NCI-H2081 (cell line): ENCODE measurements at regions not wholly inside any gene's neighbourhood (a gene's known extent, or its start where the extent isn't known, plus 50 kb on each side); places are given as distances from the start of the nearest gene placed in this dataset.

Source experiments
- DNase-seq, 2 experiments: peaks; one replicate each; lab custom pipeline; 2025; lab: John Stamatoyannopoulos, UW

DNA sequence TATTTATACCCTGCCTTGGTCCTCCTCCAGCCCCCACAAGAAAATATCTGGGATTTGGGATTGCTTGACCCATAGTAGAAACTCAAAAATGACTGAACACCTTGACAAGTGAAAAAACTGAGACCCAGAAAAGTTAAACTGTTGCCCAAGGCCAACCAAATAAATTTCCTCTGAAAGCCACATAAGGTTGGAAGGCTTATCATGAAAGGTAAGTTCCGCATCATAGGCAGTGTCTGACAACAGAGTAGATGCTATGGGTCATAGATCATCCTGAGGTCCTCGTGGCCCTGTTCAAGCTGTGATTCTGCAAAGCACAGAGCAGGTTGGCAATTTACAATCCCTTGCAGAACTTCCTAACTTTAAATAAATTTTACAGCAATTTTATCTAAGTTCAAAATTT lies 140.8 kb upstream of the TSC22D2 start:
- no peak for DNase-seq

DNA sequence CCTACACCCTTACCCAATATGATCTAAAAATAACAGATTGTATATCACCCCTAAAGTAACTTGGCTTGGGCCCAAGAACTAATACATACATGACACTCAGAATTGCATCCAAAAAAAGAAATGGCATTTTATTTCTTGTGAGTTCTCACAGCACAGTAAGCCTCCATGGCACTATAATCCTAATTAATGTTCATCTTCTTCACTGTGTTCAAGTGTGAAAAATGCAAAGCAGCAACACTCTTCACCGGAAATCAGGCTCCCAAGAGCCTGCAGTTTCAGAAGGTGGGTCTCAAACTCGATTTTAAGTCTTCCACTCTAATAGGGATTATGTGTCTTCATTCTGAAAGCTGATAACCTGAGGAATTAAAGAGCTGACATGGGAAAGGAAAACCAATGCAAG lies 142.8 kb upstream of the TSC22D2 start:
- no peak for DNase-seq

DNA sequence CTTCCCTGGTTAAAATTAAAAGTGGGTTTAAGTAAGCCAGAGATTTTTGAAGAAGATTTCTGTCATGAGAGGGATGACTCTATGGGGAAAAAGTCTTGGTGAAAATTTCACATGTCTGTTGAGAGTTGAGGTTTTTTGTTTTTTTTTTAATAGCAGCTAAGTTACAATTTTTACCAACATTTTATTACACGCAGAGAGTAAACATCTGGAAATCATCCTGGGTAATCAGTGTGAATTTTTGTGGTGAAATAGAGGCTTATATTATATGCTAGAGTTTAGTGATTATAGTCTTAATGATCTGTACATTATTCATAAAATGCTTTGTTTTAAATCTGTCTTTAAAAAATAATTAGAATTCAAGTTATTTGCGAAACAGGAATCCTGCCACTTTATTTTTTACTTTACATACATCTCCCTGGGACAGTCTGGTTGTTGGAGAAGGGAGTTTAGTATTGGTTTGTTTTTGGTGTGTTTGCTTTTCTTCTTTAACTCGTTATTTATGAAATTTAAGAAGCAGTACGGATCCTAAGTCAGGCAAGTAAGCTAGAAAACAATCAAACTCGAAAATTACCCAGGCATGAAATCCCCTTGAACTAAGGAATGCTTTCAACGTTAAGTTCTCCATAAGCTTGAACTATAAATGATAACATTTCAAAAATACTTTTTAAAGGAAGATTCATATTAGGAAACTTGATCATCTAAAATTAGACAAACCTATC lies 143.4 kb upstream of the TSC22D2 start:
- DNase-seq: no peak

DNA sequence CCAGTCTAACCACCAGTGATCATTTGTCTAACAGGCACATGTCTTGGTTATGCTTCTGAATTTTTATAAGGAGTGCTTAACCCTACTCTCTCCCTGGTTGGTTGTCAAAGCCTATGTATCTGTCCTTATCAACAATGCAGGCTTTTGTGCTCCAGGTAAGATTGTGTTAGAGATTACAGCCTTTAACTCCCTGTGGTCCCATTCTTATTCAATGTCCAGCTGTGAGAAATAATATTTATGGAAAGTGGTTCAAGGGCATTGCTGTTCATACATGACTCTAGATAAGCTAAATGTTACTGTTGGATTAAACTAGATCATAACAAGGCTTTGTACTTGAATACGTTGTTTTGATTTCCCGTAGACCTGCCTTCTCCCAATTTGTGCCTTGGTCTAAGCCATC lies 146.1 kb upstream of the TSC22D2 start:
- no peak for DNase-seq

DNA sequence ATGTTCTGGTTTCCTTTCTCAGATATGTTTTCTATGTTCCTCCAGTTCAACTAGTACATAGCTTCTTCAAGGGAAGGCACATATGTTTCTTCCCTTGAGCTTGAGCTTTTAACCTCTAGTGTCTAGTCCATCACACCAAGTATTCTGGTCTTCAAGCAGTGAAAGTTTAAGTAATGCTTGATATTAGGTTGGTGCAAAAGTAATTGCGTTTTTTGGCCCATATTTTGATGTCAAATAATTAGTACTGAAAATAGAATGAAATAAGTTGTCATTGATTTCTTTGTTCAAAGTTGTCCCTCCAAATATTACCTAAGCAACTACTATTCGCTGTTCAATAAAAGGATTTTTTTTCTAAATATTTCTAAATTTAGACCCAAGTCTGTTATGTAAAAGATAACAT lies 146.7 kb upstream of the TSC22D2 start:
- no peak for DNase-seq

DNA sequence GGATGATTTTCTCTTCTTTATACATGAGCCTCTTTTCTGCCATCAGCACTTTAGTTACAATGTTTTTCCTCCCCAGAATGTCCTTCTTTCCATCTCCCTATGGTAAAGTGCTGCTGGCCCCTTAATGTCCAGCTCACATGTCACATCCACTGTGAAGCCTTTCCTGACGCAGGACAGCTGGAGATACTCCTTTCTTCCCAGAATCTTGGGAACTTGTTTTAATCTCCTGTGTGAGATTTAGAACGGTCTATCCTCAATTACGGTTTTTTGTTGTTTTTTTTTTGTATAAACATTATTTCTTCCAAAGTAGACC lies 147.7 kb upstream of the TSC22D2 start:
- no peak for DNase-seq

DNA sequence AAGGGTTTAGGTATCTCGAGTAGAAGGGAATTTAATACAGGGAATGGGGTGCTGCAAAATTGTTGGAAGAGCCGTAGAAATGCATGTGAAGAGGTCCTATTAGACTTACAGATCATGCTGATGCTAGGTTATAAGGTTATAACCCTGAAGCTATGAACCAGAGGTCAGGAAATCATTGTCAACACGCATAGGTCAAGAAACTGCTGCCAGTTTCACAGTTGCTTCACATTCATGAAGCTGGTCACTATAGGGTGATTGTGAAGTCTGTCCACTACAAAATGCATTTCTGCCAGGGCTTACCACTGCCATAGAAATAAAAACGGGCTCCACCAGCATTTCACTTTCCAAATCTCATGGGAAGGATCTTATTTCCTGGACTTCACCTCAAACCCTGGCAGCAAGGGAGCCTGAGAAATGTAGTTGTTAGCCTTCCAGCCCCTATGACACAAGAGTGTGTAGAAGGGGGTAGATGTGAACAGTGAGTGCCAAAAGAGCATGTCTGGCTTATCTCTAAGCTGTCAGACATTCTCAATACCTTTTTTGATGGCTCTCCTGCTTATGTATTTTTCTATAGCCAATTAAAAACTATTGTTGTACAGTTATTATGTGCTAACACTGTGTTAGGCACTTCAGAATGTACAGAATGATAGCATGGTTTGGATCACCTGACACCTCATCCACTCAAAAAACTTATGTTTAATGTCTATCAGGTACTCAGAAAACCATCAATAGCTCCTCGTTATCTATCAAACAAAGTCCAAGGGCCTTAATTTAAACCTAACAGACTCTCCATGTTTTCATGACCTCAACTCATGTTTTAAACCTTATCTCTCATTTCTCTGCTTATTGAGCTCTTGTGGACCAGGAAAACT lies 148.3 kb upstream of the TSC22D2 start:
- no peak for DNase-seq

DNA sequence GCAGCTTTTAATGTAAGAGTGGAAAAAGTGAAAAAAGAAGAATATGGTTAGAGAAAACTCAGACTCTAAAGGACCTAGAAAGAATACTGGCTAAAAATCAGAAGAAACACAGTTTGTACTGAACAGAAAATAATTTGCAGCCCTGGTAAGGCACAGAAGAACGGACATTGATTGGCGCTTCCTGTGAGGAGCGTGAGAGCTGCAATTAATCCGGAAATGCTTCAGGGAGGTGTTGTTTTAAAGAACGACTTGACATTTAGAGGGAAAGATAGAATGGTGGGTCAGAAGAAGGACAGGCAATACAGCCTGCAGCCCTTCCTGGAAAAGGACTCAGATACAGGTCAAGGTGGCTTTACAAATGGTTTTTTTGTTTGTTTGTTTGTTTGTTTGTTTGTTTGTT lies 151.3 kb upstream of the TSC22D2 start:
- DNase-seq: no peak

DNA sequence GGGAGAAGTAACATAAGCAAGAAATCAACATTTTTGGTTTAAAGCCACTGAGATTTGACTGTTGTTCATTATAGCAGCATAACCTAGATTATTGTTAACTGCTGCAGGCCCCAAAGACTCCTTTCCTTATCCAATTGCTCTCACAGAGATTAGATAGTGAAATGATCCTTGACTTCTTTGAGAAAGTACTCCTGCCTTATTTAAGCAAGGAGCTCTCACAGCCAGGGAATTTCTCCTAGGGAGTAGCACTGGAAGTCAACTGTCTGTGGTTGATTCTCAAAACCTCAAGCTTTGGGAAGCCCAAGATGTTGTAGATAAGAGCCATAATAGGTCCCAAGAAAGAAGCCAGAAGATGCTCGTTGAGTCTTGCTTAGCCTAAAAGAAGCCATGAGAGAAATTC lies 151.8 kb upstream of the TSC22D2 start:
- no peak for DNase-seq

DNA sequence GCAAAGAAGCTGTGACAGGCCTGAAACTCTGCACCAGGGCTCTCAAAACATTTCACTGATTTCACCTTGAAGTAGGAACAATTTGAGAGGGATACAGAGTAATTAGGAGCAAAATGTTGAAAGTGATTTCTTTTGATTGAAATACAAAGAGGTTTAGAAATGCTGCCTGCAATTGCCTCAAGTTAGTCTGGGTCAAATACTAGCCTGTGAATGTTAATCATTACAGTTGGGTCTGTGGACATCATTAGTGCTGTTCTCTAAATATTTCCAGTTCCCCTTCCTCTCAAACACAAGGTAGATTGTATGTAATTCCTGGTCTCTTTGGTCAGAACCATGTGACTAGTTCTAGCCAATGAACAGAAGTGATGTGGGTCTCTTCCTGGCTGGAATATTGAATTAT lies 152.3 kb upstream of the TSC22D2 start:
- DNase-seq: no peak

DNA sequence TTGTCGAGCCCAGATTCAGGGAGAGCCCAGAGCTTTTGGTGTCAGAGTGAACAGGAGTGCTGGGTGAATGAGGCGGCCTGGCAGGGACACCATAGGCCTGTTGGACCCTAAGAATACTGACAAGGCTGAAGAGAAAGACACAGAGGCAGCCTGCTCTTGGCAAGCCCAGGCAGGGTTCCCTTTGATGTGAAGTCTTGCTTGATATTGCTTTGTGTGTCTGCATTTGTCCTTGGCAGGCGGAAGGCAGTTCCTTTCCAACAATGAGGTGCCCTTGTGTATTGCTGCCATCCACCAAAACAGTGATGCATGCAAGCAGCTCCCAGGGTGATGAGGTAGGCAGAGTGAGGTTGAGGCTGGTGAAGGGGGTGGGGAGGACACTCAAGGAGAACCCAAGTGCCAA lies 152.7 kb upstream of the TSC22D2 start:
- DNase-seq: no peak

DNA sequence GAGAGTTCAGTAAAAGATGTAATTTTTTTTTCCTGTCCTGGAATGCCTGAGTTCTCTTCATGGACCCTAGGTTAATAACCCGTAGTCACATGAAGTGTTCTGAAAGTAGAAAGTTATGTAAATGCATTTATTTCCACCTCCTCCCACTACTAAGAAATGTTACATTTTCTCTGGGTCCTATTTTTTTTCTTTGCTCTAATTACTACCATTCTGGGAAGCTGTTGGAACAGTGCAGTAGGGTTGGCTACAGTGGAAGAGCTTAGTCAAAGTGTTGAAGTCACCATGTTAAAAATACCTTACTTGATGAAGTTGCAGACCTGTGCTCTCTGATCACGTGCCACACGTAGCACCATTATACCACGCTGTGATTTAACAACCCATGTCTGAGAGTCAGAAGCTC lies 153.8 kb upstream of the TSC22D2 start:
- no peak for DNase-seq

DNA sequence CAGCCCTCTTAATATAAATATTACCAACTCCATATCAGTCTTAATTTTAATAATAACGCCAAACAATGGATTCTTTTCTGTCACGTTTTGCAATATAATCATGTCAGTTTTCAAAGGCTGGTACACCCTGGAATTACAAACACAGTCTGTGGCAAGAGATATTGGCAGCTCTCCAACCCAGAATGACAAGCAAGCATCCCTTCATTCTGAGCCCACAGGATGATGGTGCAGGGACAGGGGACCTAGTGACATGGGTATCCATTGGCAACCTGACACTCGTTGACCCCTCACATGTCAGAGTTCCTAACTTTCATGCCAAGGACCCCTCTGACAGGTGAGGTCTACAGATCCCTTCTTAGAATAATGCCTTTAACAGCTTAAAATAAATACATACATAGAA lies 154.5 kb upstream of the TSC22D2 start:
- peak; percentile 72 to 84 for DNase-seq

DNA sequence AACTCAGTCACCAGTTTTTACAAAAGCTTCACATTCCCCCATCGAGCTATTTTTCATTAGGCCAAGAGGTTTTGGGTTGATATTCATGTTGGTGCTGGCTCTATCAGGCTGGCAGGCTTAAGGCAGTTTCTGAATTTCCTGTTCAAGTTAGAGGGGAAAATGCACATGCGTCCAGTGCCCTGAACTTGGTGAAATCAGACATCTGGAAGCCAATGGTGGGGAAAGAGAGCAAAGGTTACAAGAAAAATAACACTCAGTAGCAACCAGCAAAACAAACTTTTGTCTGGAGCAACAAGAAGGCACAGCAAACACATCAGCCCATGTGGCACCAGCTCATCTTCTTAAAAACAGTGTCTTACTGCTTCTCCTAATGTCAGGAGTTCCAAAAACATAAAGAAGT lies 155.6 kb upstream of the TSC22D2 start:
- no peak for DNase-seq

DNA sequence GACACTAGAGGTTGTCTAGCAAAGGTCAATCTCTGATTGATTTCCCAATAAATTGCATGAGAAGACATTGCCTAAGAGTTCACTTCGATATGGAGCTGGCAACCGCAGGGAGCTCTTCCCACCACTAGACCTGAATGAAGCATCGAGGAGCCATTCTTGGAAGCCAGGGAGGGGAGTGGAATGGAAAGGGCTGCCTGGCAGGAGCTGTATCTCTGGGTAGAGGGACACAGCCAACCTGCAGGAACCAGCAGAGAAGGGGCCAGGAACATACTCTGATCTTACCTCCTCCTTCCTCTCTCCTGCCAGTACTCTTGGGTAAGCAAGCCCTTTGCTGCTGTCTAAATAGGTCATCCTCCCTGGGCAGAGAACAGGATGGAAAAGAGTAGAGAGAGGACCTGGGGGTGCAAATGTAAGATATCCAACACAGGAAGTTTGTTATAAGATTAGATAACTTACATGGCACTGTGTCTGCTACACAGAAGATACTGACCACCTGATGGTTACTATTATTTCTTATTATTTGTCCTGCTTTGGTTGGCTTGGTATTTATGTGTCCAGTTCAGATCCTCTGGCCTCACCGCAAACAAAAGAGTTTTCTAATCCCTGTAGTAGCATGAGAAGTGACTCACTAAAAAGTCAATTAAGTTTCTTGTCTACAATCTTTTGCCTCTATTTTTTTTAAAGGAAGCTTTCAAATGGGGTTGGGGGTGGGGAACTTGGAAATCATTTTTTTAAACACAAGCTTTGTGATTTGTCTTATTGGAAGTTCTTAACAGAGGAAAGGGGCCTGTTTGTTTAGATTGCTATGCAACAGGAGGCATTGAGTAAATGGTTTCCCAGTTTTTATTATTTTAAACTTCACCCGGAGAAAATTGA lies 156.7 kb upstream of the TSC22D2 start:
- peak in 1 of 2 experiments; percentile 46 for DNase-seq

DNA sequence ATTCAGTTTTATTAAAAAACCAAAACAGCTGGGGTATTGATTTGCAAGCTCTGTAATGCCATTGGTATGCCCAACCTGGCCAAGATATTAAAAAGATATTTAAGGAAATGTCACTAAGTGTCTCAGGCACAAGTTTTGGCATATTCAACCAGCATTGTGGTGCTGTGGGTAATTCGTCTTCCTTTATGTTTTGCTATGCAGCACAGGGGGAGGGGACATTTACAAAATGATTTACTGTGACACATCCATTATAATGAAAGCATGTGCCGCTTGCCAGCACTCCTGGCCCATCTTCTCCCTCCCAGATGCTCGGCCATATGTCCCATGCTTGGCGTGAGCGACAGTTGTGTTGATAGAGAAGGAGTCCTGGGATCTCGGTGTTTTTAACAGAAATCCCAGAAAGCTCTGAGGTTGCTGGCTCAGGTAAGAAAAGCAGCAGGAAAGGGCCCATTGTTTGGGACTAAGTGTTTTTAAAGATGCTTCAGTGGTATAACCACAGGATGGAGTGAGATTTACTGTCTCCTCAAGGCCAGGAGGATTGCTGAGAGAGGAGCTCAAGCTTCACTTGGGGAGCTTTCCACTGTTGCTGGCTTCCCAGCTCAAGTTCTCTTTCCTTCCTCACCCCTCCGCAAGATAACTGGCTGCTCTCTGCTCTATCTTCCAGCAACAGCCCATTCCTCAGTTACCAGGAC lies 158.2 kb upstream of the TSC22D2 start:
- no peak for DNase-seq

DNA sequence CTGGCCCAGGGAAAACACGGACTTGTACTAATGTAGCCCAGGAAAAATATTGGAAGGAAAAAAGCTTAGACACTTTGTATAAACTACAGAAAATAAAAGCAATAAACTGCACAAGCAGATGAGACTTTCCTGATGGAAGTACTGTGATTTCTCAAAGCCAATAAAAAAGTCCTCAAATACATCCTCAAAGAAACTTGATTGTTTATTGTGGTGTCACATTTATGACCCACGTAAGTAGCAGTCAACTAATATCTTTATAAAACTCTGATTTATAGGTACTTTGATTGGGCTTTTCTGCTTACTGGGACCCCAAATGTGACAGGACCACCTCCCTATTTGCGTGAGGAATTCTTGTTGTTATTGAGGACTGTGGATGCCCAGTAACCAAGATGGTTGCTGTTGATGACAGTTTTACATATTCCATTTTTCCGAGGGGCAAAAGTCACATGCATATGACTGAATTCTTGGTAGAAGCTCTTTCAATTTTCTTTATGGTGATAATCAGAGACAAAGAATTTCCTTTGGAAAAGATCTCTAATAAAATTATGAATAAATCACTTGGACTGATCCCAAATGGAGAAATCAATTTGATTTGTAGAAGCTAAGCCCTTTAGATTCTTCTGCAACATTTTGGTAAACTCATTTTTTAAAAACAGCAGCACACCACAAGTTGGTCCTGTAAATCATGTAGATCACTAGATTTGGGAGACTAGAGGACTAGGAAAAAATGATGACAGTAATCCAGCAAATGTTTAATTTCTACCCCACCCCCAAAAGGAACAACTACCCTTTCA lies 159.0 kb upstream of the TSC22D2 start:
- no peak for DNase-seq

DNA sequence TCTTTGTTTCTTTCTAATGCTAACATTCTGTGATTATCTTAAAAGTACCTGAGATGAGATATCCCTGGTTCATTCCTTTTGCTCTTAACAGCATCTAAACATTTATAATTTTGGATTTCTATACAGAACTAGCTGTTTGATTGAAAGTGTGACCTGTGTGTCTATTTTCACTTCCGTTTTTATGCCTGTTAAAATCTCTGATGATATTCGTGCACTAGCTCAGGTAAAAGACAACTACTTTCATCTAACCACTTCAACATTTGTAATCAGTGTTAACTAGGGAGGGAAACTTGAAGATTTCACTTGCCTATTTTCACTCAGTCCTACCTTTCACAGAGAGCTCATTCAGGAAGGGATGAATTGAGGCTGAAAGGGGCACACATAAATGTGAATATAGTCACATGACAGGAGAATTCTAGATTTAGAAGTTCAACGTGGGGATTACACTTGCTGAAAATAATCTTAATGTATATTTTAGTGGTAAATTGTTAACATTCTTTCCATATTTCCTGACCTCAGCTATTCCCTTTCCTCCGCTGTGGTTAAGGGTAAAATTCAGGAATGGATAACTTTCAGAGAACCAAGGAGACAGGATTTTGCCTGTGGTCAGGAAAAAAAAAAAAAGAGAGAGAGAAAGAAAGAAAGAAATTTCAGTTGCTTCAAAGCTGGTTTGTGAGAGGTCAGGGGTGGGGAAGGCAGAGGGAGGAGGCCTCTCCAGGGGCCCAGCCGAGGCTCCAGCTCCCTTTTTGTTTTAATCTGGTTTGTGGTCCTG lies 159.8 kb upstream of the TSC22D2 start:
- no peak for DNase-seq

DNA sequence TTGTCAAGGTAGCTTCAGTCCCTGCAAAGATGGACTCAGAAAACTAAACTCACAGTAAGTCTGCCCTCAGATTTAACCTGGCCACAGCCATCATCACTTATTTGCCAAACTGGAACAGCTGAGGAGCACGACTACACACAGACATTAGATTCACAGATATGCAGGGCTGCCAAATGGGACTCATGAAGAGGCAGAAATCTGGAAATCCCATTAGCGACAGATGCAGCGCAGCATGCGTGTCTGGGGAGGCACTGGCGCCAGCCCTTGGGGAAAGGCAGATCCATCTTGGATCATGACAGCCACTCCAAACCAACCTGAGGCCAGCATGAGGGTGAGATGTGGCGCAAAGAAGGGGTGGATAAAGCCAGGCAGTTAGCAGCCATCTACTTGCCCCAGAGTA lies 160.7 kb upstream of the TSC22D2 start:
- no peak for DNase-seq

DNA sequence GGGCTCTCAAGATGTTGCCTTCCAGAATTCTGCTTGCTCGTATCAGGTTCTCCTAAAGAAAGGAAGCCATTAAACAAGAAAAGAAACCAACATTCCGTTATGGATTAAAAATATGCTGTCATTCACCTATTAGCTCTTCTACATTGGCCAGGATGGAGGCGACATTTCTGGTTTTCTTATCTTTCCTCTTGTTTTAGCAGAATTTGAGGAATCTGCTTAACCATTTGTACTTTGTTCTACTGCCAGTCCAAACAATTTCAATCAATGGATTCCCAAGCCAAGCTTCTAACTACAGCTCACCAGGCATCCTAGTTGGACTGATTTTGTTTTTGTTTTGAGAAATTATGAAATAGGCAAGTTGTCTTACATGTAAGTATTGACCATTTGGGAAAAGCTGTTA lies 164.6 kb upstream of the TSC22D2 start:
- DNase-seq: no peak
